ENCODE measurements at regions not wholly inside any gene's neighbourhood (a gene's known extent, or its start where the extent isn't known, plus 50 kb on each side); places are given as distances from the start of the nearest gene placed in this dataset.

DNA sequence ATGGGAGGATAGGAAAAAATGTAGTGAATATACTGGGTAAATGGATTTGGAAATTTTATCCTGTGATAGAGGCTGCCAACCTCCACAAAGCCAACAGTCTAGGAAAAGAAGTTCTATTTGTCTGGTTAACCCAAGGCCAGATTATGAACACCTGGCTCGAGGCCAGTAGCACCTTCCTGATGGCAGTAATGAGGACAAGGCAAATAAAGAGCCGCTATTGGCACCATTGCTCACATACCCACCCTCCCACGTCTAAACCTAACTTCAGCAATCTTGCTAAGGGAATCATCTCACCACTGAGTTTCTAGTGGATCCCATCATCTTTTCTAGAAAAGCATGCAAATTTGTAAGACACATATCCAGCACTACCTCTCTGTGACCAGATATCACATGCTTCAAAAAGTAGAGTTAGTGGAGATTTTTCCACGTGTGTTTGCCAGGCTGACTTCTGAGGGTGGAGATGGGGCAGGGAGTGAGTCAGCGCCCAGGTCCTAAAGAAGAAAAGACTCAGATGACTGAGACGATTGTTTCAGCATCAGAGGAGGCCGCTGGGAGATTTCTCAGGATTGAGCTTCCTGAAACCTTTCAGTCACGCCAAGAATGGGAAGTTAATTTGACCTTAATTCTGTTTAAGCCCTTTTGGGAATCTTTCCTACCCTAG lies 362.9 kb downstream of the EMP1 start:
- Histone ChIP-seq H3K56ac (ENCODE audit: low read length) (no peak overlapping the region), H4K8ac (ENCODE audit: low read depth, low read length) (no peak overlapping the region), H3K36me3 (ENCODE audit: control insufficient read depth, insufficient read depth, low read length) (no peaks in the 10 kb centered on the region), H3K27ac (ENCODE audit: low read depth, low read length) (no peak overlapping the region), H3K79me1 (ENCODE audit: low read length) (no peaks in the 10 kb centered on the region), H2AK5ac (ENCODE audit: low read length) (no peak overlapping the region), H3K4me2 (ENCODE audit: low read length) (no peak overlapping the region), H3K4ac (ENCODE audit: low read depth, low read length) (no peak overlapping the region), H3K9ac (ENCODE audit: low read length) (no peak overlapping the region), H3K27me3 (ENCODE audit: insufficient read depth, low read length, poor library complexity) (no peaks in the 10 kb centered on the region), H3K4me3 (ENCODE audit: low read length) (no peak overlapping the region), H2BK15ac (replicated peaks; ENCODE audit: low read depth) (no peak overlapping the region), H3K4me1 (ENCODE audit: control insufficient read depth, low read depth, low read length) (no peaks in the 10 kb centered on the region), H2BK5ac (ENCODE audit: low read length) (no peak overlapping the region), H3K23ac (ENCODE audit: low read length) (no peak overlapping the region), H4K5ac (ENCODE audit: low read length) (no peak overlapping the region), H3K79me2 (ENCODE audit: control insufficient read depth, insufficient read depth, low read length) (no peaks in the 10 kb centered on the region), H2BK120ac (ENCODE audit: low read depth, low read length) (no peak overlapping the region), H3K18ac (ENCODE audit: low read length) (no peak overlapping the region)
- no CpG with 5 or more reads among the region's 8 CpGs for WGBS (ENCODE audit: extremely low coverage, insufficient coverage, low lambda C conversion rate)
- DNase-seq = no peak

GRCh38 chr12:13552830-13553229 lies 356.3 kb downstream of the EMP1 start:
- Histone ChIP-seq H2BK5ac (ENCODE audit: low read length) (no peak overlapping the region), H3K23ac (ENCODE audit: low read length) (no peak overlapping the region), H2BK120ac (ENCODE audit: low read depth, low read length) (no peak overlapping the region), H3K79me2 (ENCODE audit: control insufficient read depth, insufficient read depth, low read length) (no peaks in the 10 kb centered on the region), H3K4me1 (ENCODE audit: control insufficient read depth, low read depth, low read length) (no peaks in the 10 kb centered on the region), H4K5ac (ENCODE audit: low read length) (no peak overlapping the region), H3K18ac (ENCODE audit: low read length) (no peak overlapping the region), H3K36me3 (ENCODE audit: control insufficient read depth, insufficient read depth, low read length) (no peaks in the 10 kb centered on the region), H3K4me3 (ENCODE audit: low read length) (no peak overlapping the region), H3K9ac (ENCODE audit: low read length) (no peak overlapping the region), H3K27me3 (ENCODE audit: insufficient read depth, low read length, poor library complexity) (no peaks in the 10 kb centered on the region), H4K8ac (ENCODE audit: low read depth, low read length) (no peak overlapping the region), H3K27ac (ENCODE audit: low read depth, low read length) (no peak overlapping the region), H3K4ac (ENCODE audit: low read depth, low read length) (no peak overlapping the region), H3K4me2 (ENCODE audit: low read length) (no peak overlapping the region), H2AK5ac (ENCODE audit: low read length) (no peak overlapping the region), H2BK15ac (replicated peaks; ENCODE audit: low read depth) (no peak overlapping the region), H3K56ac (ENCODE audit: low read length) (no peak overlapping the region), H3K79me1 (ENCODE audit: low read length) (no peaks in the 10 kb centered on the region)
- DNase-seq = no peak
- no CpG with 5 or more reads among the region's 4 CpGs for WGBS (ENCODE audit: extremely low coverage, insufficient coverage, low lambda C conversion rate)

GRCh38 chr12:13547283-13547682 lies 350.8 kb downstream of the EMP1 start:
- Histone ChIP-seq H3K79me2 (ENCODE audit: control insufficient read depth, insufficient read depth, low read length) (no peaks in the 10 kb centered on the region), H3K27ac (ENCODE audit: low read depth, low read length) (no peak overlapping the region), H3K9ac (ENCODE audit: low read length) (no peak overlapping the region), H3K18ac (ENCODE audit: low read length) (no peak overlapping the region), H3K23ac (ENCODE audit: low read length) (no peak overlapping the region), H3K4me3 (ENCODE audit: low read length) (no peak overlapping the region), H3K79me1 (ENCODE audit: low read length) (no peaks in the 10 kb centered on the region), H3K4me1 (ENCODE audit: control insufficient read depth, low read depth, low read length) (no peaks in the 10 kb centered on the region), H2BK120ac (ENCODE audit: low read depth, low read length) (no peak overlapping the region), H2BK15ac (replicated peaks; ENCODE audit: low read depth) (no peak overlapping the region), H3K36me3 (ENCODE audit: control insufficient read depth, insufficient read depth, low read length) (no peaks in the 10 kb centered on the region), H2BK5ac (ENCODE audit: low read length) (no peak overlapping the region), H3K4me2 (ENCODE audit: low read length) (no peak overlapping the region), H4K8ac (ENCODE audit: low read depth, low read length) (no peak overlapping the region), H2AK5ac (ENCODE audit: low read length) (no peak overlapping the region), H4K5ac (ENCODE audit: low read length) (no peak overlapping the region), H3K4ac (ENCODE audit: low read depth, low read length) (no peak overlapping the region), H3K56ac (ENCODE audit: low read length) (no peak overlapping the region), H3K27me3 (ENCODE audit: insufficient read depth, low read length, poor library complexity) (no peaks in the 10 kb centered on the region)
- no peak for DNase-seq

GRCh38 chr12:13546231-13546630 lies 349.7 kb downstream of the EMP1 start:
- H2AK5ac ChIP-seq (ENCODE audit: low read length) = no peak overlapping the region
- no peaks in the 10 kb centered on the region for H3K79me1 ChIP-seq (ENCODE audit: low read length)
- no peak for DNase-seq
- H4K5ac ChIP-seq (ENCODE audit: low read length) = no peak overlapping the region
- no peaks in the 10 kb centered on the region for H3K79me2 ChIP-seq (ENCODE audit: control insufficient read depth, insufficient read depth, low read length)
- H3K23ac ChIP-seq (ENCODE audit: low read length) = no peak overlapping the region
- no peaks in the 10 kb centered on the region for H3K36me3 ChIP-seq (ENCODE audit: control insufficient read depth, insufficient read depth, low read length)
- no peak overlapping the region for H2BK15ac ChIP-seq (replicated peaks; ENCODE audit: low read depth)
- no peak overlapping the region for H3K4me2 ChIP-seq (ENCODE audit: low read length)
- no peak overlapping the region for H2BK5ac ChIP-seq (ENCODE audit: low read length)
- H2BK120ac ChIP-seq (ENCODE audit: low read depth, low read length) = no peak overlapping the region
- H3K4me1 ChIP-seq (ENCODE audit: control insufficient read depth, low read depth, low read length) = no peaks in the 10 kb centered on the region
- no peak overlapping the region for H3K4ac ChIP-seq (ENCODE audit: low read depth, low read length)
- H3K9ac ChIP-seq (ENCODE audit: low read length) = no peak overlapping the region
- WGBS (ENCODE audit: extremely low coverage, insufficient coverage, low lambda C conversion rate) = no CpG with 5 or more reads among the region's 3 CpGs
- H3K18ac ChIP-seq (ENCODE audit: low read length) = no peak overlapping the region
- no peak overlapping the region for H4K8ac ChIP-seq (ENCODE audit: low read depth, low read length)
- no peak overlapping the region for H3K56ac ChIP-seq (ENCODE audit: low read length)
- no peak overlapping the region for H3K27ac ChIP-seq (ENCODE audit: low read depth, low read length)
- H3K27me3 ChIP-seq (ENCODE audit: insufficient read depth, low read length, poor library complexity) = no peaks in the 10 kb centered on the region
- H3K4me3 ChIP-seq (ENCODE audit: low read length) = no peak overlapping the region

- no peak overlapping the region for H3K4me3 ChIP-seq (ENCODE audit: low read length)
- H3K36me3 ChIP-seq (ENCODE audit: control insufficient read depth, insufficient read depth, low read length) = no peaks in the 10 kb centered on the region
- no peak overlapping the region for H3K9ac ChIP-seq (ENCODE audit: low read length)
- H3K56ac ChIP-seq (ENCODE audit: low read length) = no peak overlapping the region
- no peak overlapping the region for H2BK15ac ChIP-seq (replicated peaks; ENCODE audit: low read depth)
- no peaks in the 10 kb centered on the region for H3K79me1 ChIP-seq (ENCODE audit: low read length)
- no peak overlapping the region for H3K4me2 ChIP-seq (ENCODE audit: low read length)
- no peak overlapping the region for H3K27ac ChIP-seq (ENCODE audit: low read depth, low read length)
- no peak overlapping the region for H4K8ac ChIP-seq (ENCODE audit: low read depth, low read length)
- H4K5ac ChIP-seq (ENCODE audit: low read length) = no peak overlapping the region
- no peak overlapping the region for H3K18ac ChIP-seq (ENCODE audit: low read length)
- no peak overlapping the region for H3K4ac ChIP-seq (ENCODE audit: low read depth, low read length)
- H2BK120ac ChIP-seq (ENCODE audit: low read depth, low read length) = no peak overlapping the region
- H3K27me3 ChIP-seq (ENCODE audit: insufficient read depth, low read length, poor library complexity) = no peaks in the 10 kb centered on the region
- no peaks in the 10 kb centered on the region for H3K79me2 ChIP-seq (ENCODE audit: control insufficient read depth, insufficient read depth, low read length)
- DNase-seq = peak; percentile 9
- H2BK5ac ChIP-seq (ENCODE audit: low read length) = no peak overlapping the region
- H3K23ac ChIP-seq (ENCODE audit: low read length) = no peak overlapping the region
- H2AK5ac ChIP-seq (ENCODE audit: low read length) = no peak overlapping the region
- no peaks in the 10 kb centered on the region for H3K4me1 ChIP-seq (ENCODE audit: control insufficient read depth, low read depth, low read length)
Measured at GRCh38 chr12:13539051-13539450, 342.5 kb downstream of the EMP1 start.

DNA sequence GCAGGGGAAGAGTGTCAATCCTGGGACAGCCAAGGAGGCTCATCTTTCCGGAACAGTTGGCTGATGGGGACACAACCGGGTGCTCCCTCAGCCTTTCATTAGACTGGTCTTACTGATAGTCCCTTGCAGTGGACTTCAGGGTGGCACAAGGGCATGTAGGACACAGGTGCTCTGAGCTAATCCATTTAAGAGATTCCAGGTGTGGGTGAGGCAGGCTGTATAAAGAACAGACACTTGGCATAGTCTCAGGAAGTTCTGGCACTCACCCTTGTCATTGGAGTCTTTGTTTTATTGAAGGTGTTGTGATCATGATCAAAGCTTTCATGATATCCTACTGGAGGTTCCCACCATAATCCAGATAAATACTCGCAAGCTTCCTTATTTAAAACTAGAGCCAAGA lies 341.6 kb downstream of the EMP1 start:
- WGBS (ENCODE audit: extremely low coverage, insufficient coverage, low lambda C conversion rate) = no CpG with 5 or more reads among the region's 3 CpGs
- no peak overlapping the region for H3K4ac ChIP-seq (ENCODE audit: low read depth, low read length)
- no peak overlapping the region for H3K9ac ChIP-seq (ENCODE audit: low read length)
- no peak overlapping the region for H3K56ac ChIP-seq (ENCODE audit: low read length)
- H3K27me3 ChIP-seq (ENCODE audit: insufficient read depth, low read length, poor library complexity) = no peaks in the 10 kb centered on the region
- H4K8ac ChIP-seq (ENCODE audit: low read depth, low read length) = no peak overlapping the region
- H2BK5ac ChIP-seq (ENCODE audit: low read length) = no peak overlapping the region
- no peaks in the 10 kb centered on the region for H3K4me1 ChIP-seq (ENCODE audit: control insufficient read depth, low read depth, low read length)
- no peaks in the 10 kb centered on the region for H3K79me2 ChIP-seq (ENCODE audit: control insufficient read depth, insufficient read depth, low read length)
- no peaks in the 10 kb centered on the region for H3K36me3 ChIP-seq (ENCODE audit: control insufficient read depth, insufficient read depth, low read length)
- H2BK15ac ChIP-seq (replicated peaks; ENCODE audit: low read depth) = no peak overlapping the region
- H3K27ac ChIP-seq (ENCODE audit: low read depth, low read length) = no peak overlapping the region
- no peaks in the 10 kb centered on the region for H3K79me1 ChIP-seq (ENCODE audit: low read length)
- no peak overlapping the region for H3K18ac ChIP-seq (ENCODE audit: low read length)
- no peak for DNase-seq
- H2BK120ac ChIP-seq (ENCODE audit: low read depth, low read length) = no peak overlapping the region
- no peak overlapping the region for H2AK5ac ChIP-seq (ENCODE audit: low read length)
- no peak overlapping the region for H3K4me3 ChIP-seq (ENCODE audit: low read length)
- no peak overlapping the region for H3K23ac ChIP-seq (ENCODE audit: low read length)
- H4K5ac ChIP-seq (ENCODE audit: low read length) = no peak overlapping the region
- no peak overlapping the region for H3K4me2 ChIP-seq (ENCODE audit: low read length)
